GM19099 (cell line): ENCODE measurements at regions not wholly inside any gene's neighbourhood (a gene's known extent, or its start where the extent isn't known, plus 50 kb on each side); places are given as distances from the start of the nearest gene placed in this dataset.

Experiments
- POLR2A ChIP-seq: IDR thresholded peaks from 3 replicates; pipeline ENCODE4 v1.6.1; 2011; ENCODE audit warnings: low read depth; ENCODE audit not compliant: insufficient read length; ENCODE audit errors: extremely low read depth

- no peak for TF ChIP-seq POLR2A
Measured at GRCh38 chr20:50398064-50398463, 112.1 kb upstream of the PTPN1 start.

GRCh38 chr20:50398471-50398820 is 111.7 kb upstream of the PTPN1 start:
- TF ChIP-seq POLR2A, result no peak

DNA sequence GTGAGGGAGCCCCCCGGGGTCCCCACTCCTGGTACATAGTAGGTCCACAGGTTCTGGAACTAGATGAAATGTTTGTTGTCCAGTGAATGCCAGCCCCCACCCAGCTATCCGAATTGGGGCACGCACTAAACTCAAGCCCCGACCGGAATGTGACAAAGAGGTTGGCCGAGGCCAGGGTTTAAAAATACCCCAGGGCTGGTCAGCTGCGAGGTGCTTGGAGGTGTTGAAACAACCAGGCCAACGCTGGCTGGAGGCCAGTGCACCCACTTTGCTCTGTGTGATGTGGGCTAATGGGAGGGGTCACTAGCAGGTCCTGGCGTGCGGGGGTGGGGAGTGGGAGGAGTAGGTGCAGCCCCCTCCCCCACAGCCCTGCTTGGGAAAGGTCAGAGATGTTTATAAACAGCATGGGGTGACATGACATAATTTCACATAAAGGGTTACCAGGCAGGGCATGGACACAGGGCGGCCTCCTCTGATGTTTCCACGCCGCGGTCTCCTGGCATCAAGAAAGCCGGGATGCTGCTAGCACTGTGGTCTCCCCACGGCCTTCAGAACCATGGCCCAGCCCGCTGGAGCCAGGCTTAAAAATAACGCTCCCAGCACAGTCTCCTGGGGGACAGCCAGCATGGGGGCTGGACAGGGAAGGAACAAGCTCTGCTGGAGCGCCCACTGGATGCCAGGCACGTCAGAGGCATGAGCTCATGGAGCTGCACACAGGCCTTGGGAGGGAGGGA is 111.2 kb upstream of the PTPN1 start:
- TF ChIP-seq POLR2A, result no peak

- no peak for TF ChIP-seq POLR2A
Measured at GRCh38 chr20:50399555-50399916, 110.6 kb upstream of the PTPN1 start.

- no peak for TF ChIP-seq POLR2A
Measured at GRCh38 chr20:50399917-50400704, 110.1 kb upstream of the PTPN1 start.

DNA sequence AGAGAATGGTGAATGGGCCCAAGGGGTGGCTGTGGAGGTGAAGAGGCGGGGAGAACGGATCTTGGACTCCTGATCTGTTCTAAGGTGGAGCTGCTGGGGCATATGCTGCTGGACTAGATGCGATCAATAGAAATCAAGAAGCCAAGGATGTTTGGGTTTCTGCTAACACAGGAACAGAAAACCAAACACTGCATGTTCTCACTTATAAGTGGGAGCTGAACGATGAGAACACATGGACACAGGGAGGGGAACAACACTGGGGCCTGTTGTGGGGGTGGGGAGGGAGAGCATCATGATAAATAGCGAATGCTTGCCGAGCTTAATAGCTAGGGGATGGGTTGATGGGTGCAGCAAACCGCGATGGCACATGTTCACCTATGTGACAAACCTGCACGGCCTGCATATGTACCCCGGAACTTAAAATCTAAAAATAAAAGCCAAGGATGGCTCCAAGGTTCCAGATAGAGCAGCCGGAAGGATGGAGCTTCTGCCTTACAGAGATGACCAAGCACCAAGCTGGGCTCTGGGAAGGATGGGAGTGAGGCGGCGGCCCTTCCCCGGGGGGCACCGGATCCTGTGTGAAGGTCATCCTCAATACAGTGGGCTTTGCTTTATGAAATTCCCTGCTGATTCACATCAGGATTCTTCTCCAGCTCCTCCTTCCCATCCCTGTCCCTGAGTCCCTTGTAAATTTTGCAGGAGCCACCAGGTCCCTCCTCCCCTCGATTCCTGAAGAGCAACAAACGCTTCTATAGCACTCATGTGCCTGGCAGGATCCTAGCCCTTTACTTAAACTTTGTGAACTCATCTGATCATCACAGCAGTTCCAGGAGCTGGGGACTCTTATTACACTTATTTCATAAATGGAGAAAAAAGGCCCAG is 109.2 kb upstream of the PTPN1 start:
- no peak for TF ChIP-seq POLR2A

GRCh38 chr20:50401587-50402418 is 108.4 kb upstream of the PTPN1 start:
- TF ChIP-seq POLR2A, result no peak

DNA sequence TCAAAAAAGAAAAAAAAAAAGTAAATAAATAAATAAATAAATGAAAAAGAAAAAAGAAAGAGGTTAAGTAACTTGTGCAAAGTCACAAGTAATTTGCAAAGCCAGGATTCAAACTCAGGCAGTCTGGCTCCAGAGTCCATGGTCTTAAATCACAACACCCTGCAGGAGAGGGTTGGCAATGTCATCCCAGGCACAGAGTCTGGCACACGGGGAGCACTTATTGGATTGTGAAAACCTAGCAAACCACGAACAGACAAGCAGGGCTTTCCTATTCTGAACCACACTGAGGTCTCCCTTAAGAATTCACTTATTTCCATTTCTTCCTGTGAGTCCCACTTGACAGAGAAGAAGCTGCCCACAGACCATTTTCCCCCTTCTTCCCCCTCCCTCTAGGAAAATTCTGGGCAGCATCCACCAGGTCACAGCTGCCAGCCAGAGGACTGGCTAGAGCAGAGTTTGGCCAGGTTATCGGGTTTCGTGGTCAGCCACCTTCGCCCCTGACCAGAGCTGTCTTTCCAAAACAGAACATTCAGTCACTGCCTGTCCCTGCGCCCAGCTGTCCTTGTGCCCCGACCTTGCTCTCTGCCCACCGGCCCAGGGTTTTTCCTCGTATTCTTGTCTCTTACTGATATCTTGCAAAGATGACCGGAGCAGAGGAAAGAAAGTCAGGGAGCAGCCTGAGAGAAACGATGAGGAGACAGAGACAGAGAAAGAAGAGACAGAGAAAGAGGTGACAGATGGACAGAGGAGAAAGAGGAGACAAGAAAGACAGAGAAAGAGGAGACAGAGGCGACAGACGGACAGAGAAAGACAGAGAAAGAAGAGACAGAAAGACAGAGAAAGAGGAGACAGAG is 106.4 kb upstream of the PTPN1 start:
- no peak for TF ChIP-seq POLR2A

GRCh38 chr20:50404419-50405234 is 105.6 kb upstream of the PTPN1 start:
- TF ChIP-seq POLR2A, result no peak

GRCh38 chr20:50405235-50405914 is 104.8 kb upstream of the PTPN1 start:
- TF ChIP-seq POLR2A, result no peak

GRCh38 chr20:50405915-50406609 is 104.1 kb upstream of the PTPN1 start:
- TF ChIP-seq POLR2A, result no peak

DNA sequence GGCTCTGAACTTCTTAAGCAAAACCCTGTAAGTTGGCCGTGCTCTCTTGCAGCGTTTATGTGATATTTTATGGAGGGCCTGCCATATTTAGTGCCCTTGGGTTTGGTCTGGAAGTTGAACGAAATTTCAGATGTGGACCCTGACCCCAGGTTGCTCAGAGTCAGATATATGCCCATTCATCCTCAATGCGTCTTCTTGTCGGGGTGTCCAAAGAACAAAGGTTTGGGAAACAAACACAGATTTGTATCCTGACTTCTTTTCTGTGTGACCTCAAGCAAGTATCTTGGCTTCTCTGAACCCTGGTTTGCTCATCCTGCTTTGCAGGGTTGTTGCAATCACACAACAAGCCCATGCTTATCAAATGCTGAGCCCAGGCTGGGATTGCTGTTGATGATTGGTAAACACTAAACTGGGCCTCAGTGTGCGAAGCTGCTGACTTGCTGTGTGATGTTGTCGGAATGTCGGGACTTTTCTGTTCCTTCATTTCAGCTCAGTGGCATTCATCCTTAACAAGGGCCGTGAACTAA is 103.5 kb upstream of the PTPN1 start:
- no peak for TF ChIP-seq POLR2A
